HL-60 (cell line): ENCODE measurements at regions not wholly inside any gene's neighbourhood (a gene's known extent, or its start where the extent isn't known, plus 50 kb on each side); places are given as distances from the start of the nearest gene placed in this dataset.
"Not testable (repeated sequence)": the region's sequence is repeated elsewhere in the genome, so short reads cannot be mapped to it uniquely, and the experiment has no call there.

Experiments used
- DNase-seq, 2 experiments: peaks; one replicate each; pipeline ENCODE4 v3.0.0-alpha.2; 2010 to 2020; ENCODE audit warnings: low read depth in 1 of 2, low spot score in 1 of 2
- H3K27ac ChIP-seq: fragments of 250-450 bp; sonication (Bioruptor Pico); replicated peaks from 2 replicates; pipeline ENCODE4 v1.5.1; 2020; ENCODE audit warnings: mild to moderate bottlenecking, moderate library complexity
- H3K27me3 ChIP-seq: fragments of 250-450 bp; sonication (Bioruptor Pico); 2 replicates; pipeline ENCODE4 v1.5.1; 2021; ENCODE audit warnings: mild to moderate bottlenecking, moderate library complexity; ENCODE audit not compliant: insufficient read depth, poor library complexity, severe bottlenecking
- H3K4me3 ChIP-seq: replicated peaks from 2 replicates; pipeline ENCODE4 v1.5.1; 2011; ENCODE audit warnings: mild to moderate bottlenecking, control low read depth, low read length; ENCODE audit not compliant: insufficient read depth
- GABPA ChIP-seq: IDR thresholded peaks from 2 replicates; pipeline ENCODE4 v1.6.1; 2012; ENCODE audit warnings: low read depth
- POLR2AphosphoS5 ChIP-seq: IDR thresholded peaks from 2 replicates; pipeline ENCODE4 v1.6.1; 2012; ENCODE audit warnings: low read depth
- SPI1 ChIP-seq: IDR thresholded peaks from 2 replicates; pipeline ENCODE4 v1.6.1; 2012; ENCODE audit warnings: low read depth, mild to moderate bottlenecking, borderline replicate concordance
- TF ChIP-seq, protein P1 (sequence below): IDR thresholded peaks from 2 replicates; pipeline ENCODE4 v1.6.1; 2012; ENCODE audit warnings: low read depth; ENCODE audit not compliant: insufficient replicate concordance
- TF ChIP-seq, protein P2 (sequence below): IDR thresholded peaks from one replicate; pipeline ENCODE4 v1.5.1; 2011; ENCODE audit warnings: low read length, control low read depth, inconsistent platforms; ENCODE audit not compliant: insufficient read depth

DNA sequence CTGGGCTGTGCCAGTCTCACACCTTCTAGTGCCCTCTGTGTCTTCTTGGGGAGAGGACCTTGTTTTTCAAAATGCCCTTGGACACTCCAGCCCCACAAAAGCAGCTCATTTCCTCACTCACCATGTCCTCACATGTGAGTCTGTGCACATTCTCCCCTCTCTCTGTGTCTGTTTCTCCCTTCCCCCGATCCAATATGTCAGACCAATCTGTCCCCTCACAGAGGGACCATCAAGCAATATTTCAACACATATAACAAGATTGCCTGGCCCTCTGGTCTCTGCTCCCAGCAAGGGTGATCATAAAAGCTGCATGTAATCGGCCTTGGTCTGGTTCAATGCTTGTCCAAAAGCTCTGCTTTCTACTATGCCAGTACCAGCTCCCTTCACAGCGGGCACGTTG, 261.2 kb downstream of the MATN1 start:
- Histone ChIP-seq H3K4me3 (no peak overlapping the region), H3K27me3 (no peaks in the 10 kb centered on the region), H3K27ac (no peak overlapping the region)
- TF ChIP-seq, protein P1, sequence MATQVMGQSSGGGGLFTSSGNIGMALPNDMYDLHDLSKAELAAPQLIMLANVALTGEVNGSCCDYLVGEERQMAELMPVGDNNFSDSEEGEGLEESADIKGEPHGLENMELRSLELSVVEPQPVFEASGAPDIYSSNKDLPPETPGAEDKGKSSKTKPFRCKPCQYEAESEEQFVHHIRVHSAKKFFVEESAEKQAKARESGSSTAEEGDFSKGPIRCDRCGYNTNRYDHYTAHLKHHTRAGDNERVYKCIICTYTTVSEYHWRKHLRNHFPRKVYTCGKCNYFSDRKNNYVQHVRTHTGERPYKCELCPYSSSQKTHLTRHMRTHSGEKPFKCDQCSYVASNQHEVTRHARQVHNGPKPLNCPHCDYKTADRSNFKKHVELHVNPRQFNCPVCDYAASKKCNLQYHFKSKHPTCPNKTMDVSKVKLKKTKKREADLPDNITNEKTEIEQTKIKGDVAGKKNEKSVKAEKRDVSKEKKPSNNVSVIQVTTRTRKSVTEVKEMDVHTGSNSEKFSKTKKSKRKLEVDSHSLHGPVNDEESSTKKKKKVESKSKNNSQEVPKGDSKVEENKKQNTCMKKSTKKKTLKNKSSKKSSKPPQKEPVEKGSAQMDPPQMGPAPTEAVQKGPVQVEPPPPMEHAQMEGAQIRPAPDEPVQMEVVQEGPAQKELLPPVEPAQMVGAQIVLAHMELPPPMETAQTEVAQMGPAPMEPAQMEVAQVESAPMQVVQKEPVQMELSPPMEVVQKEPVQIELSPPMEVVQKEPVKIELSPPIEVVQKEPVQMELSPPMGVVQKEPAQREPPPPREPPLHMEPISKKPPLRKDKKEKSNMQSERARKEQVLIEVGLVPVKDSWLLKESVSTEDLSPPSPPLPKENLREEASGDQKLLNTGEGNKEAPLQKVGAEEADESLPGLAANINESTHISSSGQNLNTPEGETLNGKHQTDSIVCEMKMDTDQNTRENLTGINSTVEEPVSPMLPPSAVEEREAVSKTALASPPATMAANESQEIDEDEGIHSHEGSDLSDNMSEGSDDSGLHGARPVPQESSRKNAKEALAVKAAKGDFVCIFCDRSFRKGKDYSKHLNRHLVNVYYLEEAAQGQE: no peak
- TF ChIP-seq POLR2AphosphoS5: no peak
- TF ChIP-seq, protein P2, sequence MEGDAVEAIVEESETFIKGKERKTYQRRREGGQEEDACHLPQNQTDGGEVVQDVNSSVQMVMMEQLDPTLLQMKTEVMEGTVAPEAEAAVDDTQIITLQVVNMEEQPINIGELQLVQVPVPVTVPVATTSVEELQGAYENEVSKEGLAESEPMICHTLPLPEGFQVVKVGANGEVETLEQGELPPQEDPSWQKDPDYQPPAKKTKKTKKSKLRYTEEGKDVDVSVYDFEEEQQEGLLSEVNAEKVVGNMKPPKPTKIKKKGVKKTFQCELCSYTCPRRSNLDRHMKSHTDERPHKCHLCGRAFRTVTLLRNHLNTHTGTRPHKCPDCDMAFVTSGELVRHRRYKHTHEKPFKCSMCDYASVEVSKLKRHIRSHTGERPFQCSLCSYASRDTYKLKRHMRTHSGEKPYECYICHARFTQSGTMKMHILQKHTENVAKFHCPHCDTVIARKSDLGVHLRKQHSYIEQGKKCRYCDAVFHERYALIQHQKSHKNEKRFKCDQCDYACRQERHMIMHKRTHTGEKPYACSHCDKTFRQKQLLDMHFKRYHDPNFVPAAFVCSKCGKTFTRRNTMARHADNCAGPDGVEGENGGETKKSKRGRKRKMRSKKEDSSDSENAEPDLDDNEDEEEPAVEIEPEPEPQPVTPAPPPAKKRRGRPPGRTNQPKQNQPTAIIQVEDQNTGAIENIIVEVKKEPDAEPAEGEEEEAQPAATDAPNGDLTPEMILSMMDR: no peak
- no peak for TF ChIP-seq SPI1
- TF ChIP-seq GABPA: no peak
- no peak for DNase-seq

DNA sequence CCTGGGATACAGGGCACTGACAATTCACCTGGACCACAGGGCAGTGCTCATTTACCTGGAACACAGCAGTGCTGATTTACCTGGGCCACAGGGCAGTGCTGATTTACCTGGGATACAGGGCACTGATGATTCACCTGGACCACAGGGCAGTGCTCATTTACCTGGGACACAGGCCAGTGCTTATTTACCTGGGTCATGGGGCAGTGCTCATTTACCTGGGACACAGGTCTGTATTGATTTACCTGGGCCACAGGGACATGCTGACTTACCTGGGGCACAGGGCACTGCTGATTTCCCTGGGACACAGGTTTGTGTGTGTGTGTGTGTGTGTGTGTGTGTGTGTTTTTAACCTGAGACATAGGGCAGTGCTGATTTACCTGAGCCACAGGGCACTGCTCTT, 261.7 kb downstream of the MATN1 start:
- TF ChIP-seq POLR2AphosphoS5 (no peak), SPI1 (no peak), GABPA (no peak)
- TF ChIP-seq, protein P1: no peak
- TF ChIP-seq, protein P2: no peak
- Histone ChIP-seq H3K27me3 (no peaks in the 10 kb centered on the region), H3K27ac (no peak overlapping the region), H3K4me3 (no peak overlapping the region)
- no peak for DNase-seq

DNA sequence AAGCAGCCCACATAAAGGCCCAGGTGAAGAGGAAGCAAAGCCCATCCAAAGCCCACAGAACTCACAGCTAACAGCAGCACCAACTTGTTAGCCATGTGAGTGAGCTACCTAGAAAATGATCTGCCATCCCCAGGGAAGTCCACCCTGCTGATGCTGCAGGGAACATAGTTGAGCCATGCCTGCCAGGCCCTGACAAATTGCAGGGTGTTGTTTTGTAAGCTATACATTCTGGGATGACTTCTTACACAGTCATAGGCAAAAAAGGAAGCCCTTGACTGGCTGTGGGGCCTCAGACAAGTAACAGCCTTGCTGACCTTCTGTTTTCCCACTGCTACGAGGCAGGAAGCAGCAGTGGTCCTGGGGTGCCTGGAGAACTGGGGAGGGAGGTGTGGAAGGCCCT, 262.7 kb downstream of the MATN1 start:
- no peak for DNase-seq
- no peak overlapping the region for H3K27ac ChIP-seq
- H3K27me3 ChIP-seq: no peaks in the 10 kb centered on the region
- TF ChIP-seq, protein P1: no peak
- TF ChIP-seq, protein P2: no peak
- no peak for TF ChIP-seq SPI1
- no peak for TF ChIP-seq POLR2AphosphoS5
- no peak for TF ChIP-seq GABPA
- no peak overlapping the region for H3K4me3 ChIP-seq

DNA sequence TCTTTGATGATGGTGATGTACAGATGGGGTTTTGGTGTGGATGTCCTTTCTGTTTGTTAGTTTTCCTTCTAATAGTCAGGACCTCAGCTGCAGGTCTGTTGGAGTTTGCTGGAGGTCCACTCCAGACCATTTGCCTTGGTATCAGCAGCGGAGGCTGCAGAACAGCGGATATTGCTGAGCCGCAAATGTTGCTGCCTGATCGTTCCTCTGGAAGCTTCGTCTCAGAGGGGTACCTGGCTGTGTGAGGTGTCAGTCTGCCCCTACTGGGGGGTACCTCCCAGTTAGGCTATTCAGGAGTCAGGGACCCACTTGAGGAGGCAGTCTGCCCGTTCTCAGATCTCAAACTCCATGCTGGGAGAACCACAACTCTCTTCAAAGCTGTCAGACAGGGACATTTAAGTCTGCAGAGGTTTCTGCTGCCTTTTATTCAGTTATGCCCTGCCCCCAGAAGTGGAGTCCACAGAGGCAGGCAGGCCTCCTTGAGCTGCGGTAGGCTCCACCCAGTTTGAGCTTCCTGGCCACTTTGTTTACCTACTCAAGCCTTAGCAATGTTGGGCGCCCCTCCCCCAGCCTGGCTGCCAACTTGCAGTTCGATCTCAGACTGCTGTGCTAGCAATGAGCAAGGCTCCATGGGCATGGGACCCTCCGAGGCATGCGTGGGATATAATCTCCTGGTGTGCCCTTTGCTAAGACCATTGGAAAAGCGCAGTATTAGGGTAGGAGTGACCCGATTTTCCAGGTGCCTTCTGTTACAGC, 264.5 kb downstream of the MATN1 start:
- H3K4me3 ChIP-seq, H3K27me3 ChIP-seq, H3K27ac ChIP-seq, DNase-seq: not testable (repeated sequence)
